Heart left ventricle (tissue), 13 donors: ENCODE measurements at regions not wholly inside any gene's neighbourhood (a gene's known extent, or its start where the extent isn't known, plus 50 kb on each side); places are given as distances from the start of the nearest gene placed in this dataset.

ENCODE experiments used
- POLR2A ChIP-seq, 2 donors: fragments of 450-650 bp; IDR thresholded peaks; one replicate each; pipeline ENCODE4 v1.6.1; 2017; ENCODE audit warnings: antibody characterized with exemption in 2 of 2, mild to moderate bottlenecking in 2 of 2, moderate library complexity in 2 of 2
- TF ChIP-seq, protein P1 (sequence below), 12 donors: fragments of 200-600 bp; sonication (generic) in 4 of 12; IDR thresholded peaks; one replicate each; pipeline versions ENCODE4 v1.5.0 to v1.8.0; 2018 to 2022; ENCODE audit warnings: antibody characterized with exemption in 12 of 12, mild to moderate bottlenecking in 5 of 12
- donor health status: ischemic (EF 13 %, LVEDD 7.1; RV severe dilation, severe dysfunction).
- donor health status: DM: no; HTN: yes; CAD: no.
- donor health status: DM: no; HTN: no; CAD: no.
- donor health status: ischemic (EF 25% LVEDD 6.9; RV normal size, moderate dysfunction).
- donor health status: ischemic (EF 25% LVEDD 5.7; RV mildly dilated, moderate dysfunction).
- donor health status: ischemic (EF 35%, LVEDD 5.7; RV mildly dilated, moderate dysfunction).
- donor health status: nonischemic (EF 11% LVEDD 7.7; RV severe dilation, severe dysfunction).
- donor health status: DM: yes; HTN: yes; CAD: no.
- donor health status: PGD.
- donor health status: ischemic (EF 29% LVEDD 5.4; RV normal size, mild dysfunction).
- donor health status: nonischemic (EF 23%, LVEDD 6.1; RV moderate dilation, normal function).

DNA sequence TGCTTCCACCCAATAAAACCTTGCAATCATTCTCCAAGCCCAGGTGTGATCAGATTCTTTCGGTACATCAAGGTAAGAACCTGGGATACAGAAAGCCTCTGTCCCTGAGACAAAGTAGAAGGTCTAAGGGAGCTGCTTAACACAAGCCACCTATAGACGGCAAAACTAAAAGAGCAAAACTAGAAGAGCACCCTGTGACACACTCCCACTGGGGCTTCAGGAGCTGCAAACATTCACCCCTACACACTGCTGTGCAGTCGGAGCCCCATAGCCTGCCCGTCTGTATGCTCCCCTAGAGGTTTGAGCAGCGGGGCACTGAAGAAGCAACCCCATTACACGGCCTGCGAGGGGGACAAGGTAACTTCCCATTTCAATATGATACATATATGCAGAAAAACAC lies 179.6 kb upstream of the CDH9 start:
- TF ChIP-seq, protein P1, sequence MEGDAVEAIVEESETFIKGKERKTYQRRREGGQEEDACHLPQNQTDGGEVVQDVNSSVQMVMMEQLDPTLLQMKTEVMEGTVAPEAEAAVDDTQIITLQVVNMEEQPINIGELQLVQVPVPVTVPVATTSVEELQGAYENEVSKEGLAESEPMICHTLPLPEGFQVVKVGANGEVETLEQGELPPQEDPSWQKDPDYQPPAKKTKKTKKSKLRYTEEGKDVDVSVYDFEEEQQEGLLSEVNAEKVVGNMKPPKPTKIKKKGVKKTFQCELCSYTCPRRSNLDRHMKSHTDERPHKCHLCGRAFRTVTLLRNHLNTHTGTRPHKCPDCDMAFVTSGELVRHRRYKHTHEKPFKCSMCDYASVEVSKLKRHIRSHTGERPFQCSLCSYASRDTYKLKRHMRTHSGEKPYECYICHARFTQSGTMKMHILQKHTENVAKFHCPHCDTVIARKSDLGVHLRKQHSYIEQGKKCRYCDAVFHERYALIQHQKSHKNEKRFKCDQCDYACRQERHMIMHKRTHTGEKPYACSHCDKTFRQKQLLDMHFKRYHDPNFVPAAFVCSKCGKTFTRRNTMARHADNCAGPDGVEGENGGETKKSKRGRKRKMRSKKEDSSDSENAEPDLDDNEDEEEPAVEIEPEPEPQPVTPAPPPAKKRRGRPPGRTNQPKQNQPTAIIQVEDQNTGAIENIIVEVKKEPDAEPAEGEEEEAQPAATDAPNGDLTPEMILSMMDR (IDR thresholded peaks at IDR 0.05): no peak
- TF ChIP-seq POLR2A (IDR thresholded peaks at IDR 0.05): no peak
